Myocyte (in vitro differentiated cells): ENCODE measurements at regions not wholly inside any gene's neighbourhood (a gene's known extent, or its start where the extent isn't known, plus 50 kb on each side); places are given as distances from the start of the nearest gene placed in this dataset.

ENCODE experiments used
- DNase-seq: peaks from one replicate; pipeline ENCODE4 v3.0.0-alpha.2; 2012; ENCODE audit warnings: low read depth

- no peak for DNase-seq
Observed at GRCh38 chr2:217418090-217418489, 558.2 kb upstream of the TNP1 start.

- no peak for DNase-seq
Observed at GRCh38 chr2:217417536-217417935, 557.7 kb upstream of the TNP1 start.

- DNase-seq: no peak
Observed at GRCh38 chr2:217415316-217415715, 555.5 kb upstream of the TNP1 start.

GRCh38 chr2:217414429-217414828 is 554.6 kb upstream of the TNP1 start:
- no peak for DNase-seq

- DNase-seq: peak; percentile 49
Observed at GRCh38 chr2:217413193-217413592, 553.3 kb upstream of the TNP1 start.

- DNase-seq: no peak
Observed at GRCh38 chr2:217412721-217413120, 552.9 kb upstream of the TNP1 start.

- no peak for DNase-seq
Observed at GRCh38 chr2:217412277-217412676, 552.4 kb upstream of the TNP1 start.

GRCh38 chr2:217410681-217410960 is 550.8 kb upstream of the TNP1 start:
- no peak for DNase-seq

- peak; percentile 31 for DNase-seq
Observed at GRCh38 chr2:217409949-217410680, 550.3 kb upstream of the TNP1 start.

GRCh38 chr2:217407362-217407761 is 547.5 kb upstream of the TNP1 start:
- no peak for DNase-seq

GRCh38 chr2:217404236-217404760 is 544.4 kb upstream of the TNP1 start:
- no peak for DNase-seq

GRCh38 chr2:217402761-217403383 is 543.0 kb upstream of the TNP1 start:
- DNase-seq: peak; percentile 82

GRCh38 chr2:217402144-217402543 is 542.3 kb upstream of the TNP1 start:
- no peak for DNase-seq

GRCh38 chr2:217399291-217399690 is 539.4 kb upstream of the TNP1 start:
- peak; percentile 67 for DNase-seq

GRCh38 chr2:217398860-217399259 is 539.0 kb upstream of the TNP1 start:
- no peak for DNase-seq

- DNase-seq: no peak
Observed at GRCh38 chr2:217398101-217398500, 538.2 kb upstream of the TNP1 start.

GRCh38 chr2:217396586-217396985 is 536.7 kb upstream of the TNP1 start:
- DNase-seq: no peak

- DNase-seq: peak; percentile 41
Observed at GRCh38 chr2:217396165-217396564, 536.3 kb upstream of the TNP1 start.

GRCh38 chr2:217394510-217395351 is 534.9 kb upstream of the TNP1 start:
- DNase-seq: no peak

GRCh38 chr2:217393585-217394032 is 533.7 kb upstream of the TNP1 start:
- DNase-seq: peak; percentile 97

GRCh38 chr2:217392930-217393584 is 533.2 kb upstream of the TNP1 start:
- no peak for DNase-seq
